Muscle of leg (tissue), 3 donors: ENCODE measurements at regions not wholly inside any gene's neighbourhood (a gene's known extent, or its start where the extent isn't known, plus 50 kb on each side); places are given as distances from the start of the nearest gene placed in this dataset.

ENCODE experiments used
- DNase-seq: peaks from one replicate; pipeline ENCODE4 v3.0.0; 2013
- H3K27ac ChIP-seq: one replicate; pipeline ENCODE4 v1.5.1; 2013; ENCODE audit warnings: mild to moderate bottlenecking, low read length, control low read depth
- H3K27me3 ChIP-seq: one replicate; pipeline ENCODE4 v1.6.1; 2013; ENCODE audit warnings: low read length; ENCODE audit not compliant: control insufficient read depth, insufficient read depth
- H3K36me3 ChIP-seq: one replicate; pipeline ENCODE4 v1.6.1; 2013; ENCODE audit warnings: low read length; ENCODE audit not compliant: control insufficient read depth, insufficient read depth
- H3K4me1 ChIP-seq: one replicate; pipeline ENCODE4 v1.6.1; 2013; ENCODE audit warnings: low read length; ENCODE audit not compliant: control insufficient read depth, insufficient read depth
- H3K4me3 ChIP-seq: one replicate; pipeline ENCODE4 v1.5.1; 2013; ENCODE audit warnings: low read length, control low read depth
- H3K9me3 ChIP-seq: replicated peaks from 2 replicates; pipeline ENCODE4 v1.6.1; 2013; ENCODE audit warnings: low read depth, low read length; ENCODE audit not compliant: control insufficient read depth
- WGBS: methylation state at CpG from one replicate; pipeline ENCODE4 v1.1.5; 2013; ENCODE audit warnings: missing lambda C conversion rate; ENCODE audit not compliant: insufficient coverage; 5-methylcytosine and 5-hydroxymethylcytosine counted together

- DNase-seq, result no peak
- H3K27me3 ChIP-seq, result peaks cover 34% of the 10 kb centered on the region
- no CpG with 5 or more reads among the region's 3 CpGs for WGBS
Measured at GRCh38 chr7:25879799-25880198, 272.2 kb upstream of the NFE2L3 start.

DNA sequence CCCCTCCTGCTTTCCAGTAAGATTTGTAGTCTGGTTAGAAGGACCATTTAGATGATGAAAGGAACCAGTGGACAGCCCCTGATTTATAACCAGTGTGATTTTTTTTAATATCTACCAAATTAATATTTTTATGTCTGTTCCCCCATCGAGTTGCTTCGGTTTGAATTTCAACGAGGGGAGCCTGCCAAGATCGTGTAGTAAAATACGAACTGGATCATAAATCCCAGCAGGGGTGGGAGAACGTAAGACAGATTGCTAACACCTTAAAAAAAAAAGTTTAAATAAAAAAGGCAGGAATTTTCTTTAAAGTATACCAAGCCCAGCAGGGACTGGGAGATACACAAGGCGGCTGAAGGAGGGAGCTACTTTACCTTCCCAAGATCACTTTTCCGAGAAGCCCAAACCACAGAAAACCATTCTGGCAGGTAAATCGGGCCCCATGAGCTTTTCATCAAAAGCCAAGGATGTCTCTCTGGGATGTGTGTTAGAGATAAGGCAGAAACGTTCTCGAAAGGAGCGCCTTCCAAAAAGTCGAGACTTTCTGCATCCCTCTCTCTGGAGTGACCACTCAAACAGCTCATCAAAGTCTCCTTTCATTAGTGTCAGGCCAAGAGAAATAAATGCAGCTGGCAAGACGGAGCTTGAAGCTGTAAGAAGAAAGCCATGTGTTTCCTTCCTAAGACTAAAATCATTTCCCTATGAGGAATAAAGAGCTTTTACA lies 270.5 kb upstream of the NFE2L3 start:
- peak; percentile 62 for DNase-seq
- Histone ChIP-seq H3K27me3 (peaks cover 38% of the 10 kb centered on the region), H3K4me3 (no peak overlapping the region), H3K9me3 (no peaks in the 10 kb centered on the region), H3K4me1 (peaks cover 2% of the 10 kb centered on the region), H3K36me3 (no peaks in the 10 kb centered on the region), H3K27ac (no peak overlapping the region)
- no CpG with 5 or more reads among the region's 14 CpGs for WGBS

More at GRCh38 chr7:25879799-25880198, 272.2 kb upstream of the NFE2L3 start:
- no peak overlapping the region for H3K4me3 ChIP-seq
- no peaks in the 10 kb centered on the region for H3K4me1 ChIP-seq
- no peaks in the 10 kb centered on the region for H3K9me3 ChIP-seq
- H3K36me3 ChIP-seq, result no peaks in the 10 kb centered on the region
- H3K27ac ChIP-seq, result no peak overlapping the region

GRCh38 chr7:25882151-25882773 lies 269.7 kb upstream of the NFE2L3 start:
- H3K9me3 ChIP-seq, result no peaks in the 10 kb centered on the region
- H3K4me1 ChIP-seq, result peaks cover 2% of the 10 kb centered on the region
- no peaks in the 10 kb centered on the region for H3K36me3 ChIP-seq
- WGBS, result 28% methylated on average over 9 of the region's 13 CpGs
- H3K27ac ChIP-seq, result no peak overlapping the region
- DNase-seq, result no peak
- H3K27me3 ChIP-seq, result peaks cover 37% of the 10 kb centered on the region
- no peak overlapping the region for H3K4me3 ChIP-seq

DNA sequence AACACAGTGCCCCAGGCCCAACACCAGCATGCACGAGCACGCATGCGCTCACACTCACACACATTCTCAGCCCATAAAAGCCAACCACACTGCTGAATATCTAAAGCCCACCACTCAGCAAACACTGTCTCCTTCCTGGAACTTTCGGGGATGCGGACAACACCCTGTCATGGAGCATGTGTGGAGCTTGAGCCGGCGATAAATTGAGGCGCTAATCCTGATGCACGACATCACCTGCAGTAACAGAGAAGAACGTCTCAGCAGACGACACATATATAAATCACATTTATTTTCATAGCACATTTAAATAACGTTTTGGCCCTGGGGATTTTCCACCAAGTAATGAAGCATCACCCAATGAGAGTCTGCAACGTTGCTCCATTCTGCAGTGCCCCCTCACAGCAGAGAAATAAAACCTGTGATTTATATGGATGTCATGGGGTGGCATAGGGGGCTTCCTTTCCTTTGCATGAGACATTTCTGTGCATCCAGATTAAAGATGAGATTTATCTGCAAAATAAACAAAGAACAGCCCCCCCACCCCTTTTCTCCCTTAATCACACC lies 267.7 kb upstream of the NFE2L3 start:
- 63% methylated on average over 11 of the region's 13 CpGs for WGBS
- H3K4me1 ChIP-seq, result peaks cover 4% of the 10 kb centered on the region
- no peak overlapping the region for H3K27ac ChIP-seq
- DNase-seq, result no peak
- H3K27me3 ChIP-seq, result peaks cover 33% of the 10 kb centered on the region
- H3K9me3 ChIP-seq, result no peaks in the 10 kb centered on the region
- H3K4me3 ChIP-seq, result no peak overlapping the region
- H3K36me3 ChIP-seq, result no peaks in the 10 kb centered on the region

GRCh38 chr7:25885057-25885576 lies 266.9 kb upstream of the NFE2L3 start:
- DNase-seq, result no peak
- peaks cover 37% of the 10 kb centered on the region for H3K27me3 ChIP-seq
- no peaks in the 10 kb centered on the region for H3K9me3 ChIP-seq
- H3K4me3 ChIP-seq, result no peak overlapping the region
- no peaks in the 10 kb centered on the region for H3K36me3 ChIP-seq
- no peak overlapping the region for H3K27ac ChIP-seq
- 64% methylated on average over 3 of the region's 7 CpGs for WGBS
- H3K4me1 ChIP-seq, result peaks cover 6% of the 10 kb centered on the region

GRCh38 chr7:25886387-25887240 lies 265.4 kb upstream of the NFE2L3 start:
- no peaks in the 10 kb centered on the region for H3K36me3 ChIP-seq
- WGBS, result 80% methylated on average over 1 of the region's 6 CpGs
- no peaks in the 10 kb centered on the region for H3K9me3 ChIP-seq
- peaks cover 27% of the 10 kb centered on the region for H3K27me3 ChIP-seq
- H3K4me3 ChIP-seq, result no peak overlapping the region
- peak overlapping the region; percentile 62 for H3K27ac ChIP-seq
- DNase-seq, result no peak
- H3K4me1 ChIP-seq, result peaks cover 6% of the 10 kb centered on the region

GRCh38 chr7:25887266-25887665 lies 264.7 kb upstream of the NFE2L3 start:
- DNase-seq, result no peak
- WGBS, result 62% methylated on average over 2 of the region's 3 CpGs
- H3K9me3 ChIP-seq, result no peaks in the 10 kb centered on the region
- no peak overlapping the region for H3K4me3 ChIP-seq
- peaks cover 25% of the 10 kb centered on the region for H3K27me3 ChIP-seq
- H3K4me1 ChIP-seq, result peaks cover 6% of the 10 kb centered on the region
- H3K27ac ChIP-seq, result peak overlapping the region; percentile 5
- no peaks in the 10 kb centered on the region for H3K36me3 ChIP-seq

- H3K27ac ChIP-seq, result no peak overlapping the region
- DNase-seq, result no peak
- no peaks in the 10 kb centered on the region for H3K36me3 ChIP-seq
- peaks cover 6% of the 10 kb centered on the region for H3K4me1 ChIP-seq
- WGBS, result no CpG with 5 or more reads among the region's 2 CpGs
- H3K4me3 ChIP-seq, result no peak overlapping the region
- peaks cover 24% of the 10 kb centered on the region for H3K27me3 ChIP-seq
- no peaks in the 10 kb centered on the region for H3K9me3 ChIP-seq
Measured at GRCh38 chr7:25887795-25888559, 264.0 kb upstream of the NFE2L3 start.

DNA sequence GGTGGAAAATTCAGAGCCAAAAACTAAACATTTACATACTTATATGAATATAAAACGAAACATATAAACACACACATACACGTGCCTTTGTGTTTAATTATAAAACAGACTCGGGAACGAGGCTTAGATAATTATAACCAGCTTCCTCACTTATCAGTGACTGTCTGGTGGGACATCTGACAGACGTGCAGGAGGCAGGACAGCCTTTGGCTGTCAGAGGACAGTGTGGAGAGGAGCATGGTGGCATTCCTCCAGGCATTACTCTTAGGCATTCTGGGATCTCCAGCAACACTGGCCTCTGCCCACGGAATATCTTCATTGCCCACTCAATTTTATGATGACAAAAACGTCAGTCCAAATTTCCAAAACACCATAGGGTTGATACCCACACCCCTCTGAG lies 262.2 kb upstream of the NFE2L3 start:
- Histone ChIP-seq H3K36me3 (no peaks in the 10 kb centered on the region), H3K9me3 (no peaks in the 10 kb centered on the region), H3K4me1 (peaks cover 9% of the 10 kb centered on the region), H3K27me3 (peaks cover 21% of the 10 kb centered on the region), H3K27ac (no peak overlapping the region), H3K4me3 (no peak overlapping the region)
- 25% methylated on average over 2 of the region's 7 CpGs for WGBS
- DNase-seq, result no peak
